OCI-LY7 (cell line): ENCODE measurements at regions not wholly inside any gene's neighbourhood (a gene's known extent, or its start where the extent isn't known, plus 50 kb on each side); places are given as distances from the start of the nearest gene placed in this dataset.

ENCODE experiments used
- BruUV-seq: library from RNA; stranded (reverse); fragments of 400-500 nt; replicated peaks from 2 replicates; lab custom pipeline; 2021; lab: Mats Ljungman, UMichigan
- CTCF ChIA-PET: fragments of 300-600 bp; sonication (Branson Sonifier 250); formaldehyde crosslinking; loops from one replicate; lab custom pipeline; 2022; ENCODE audit warnings: antibody characterized with exemption; ENCODE audit not compliant: unreplicated experiment; lab: Charles Lee
- POLR2A ChIA-PET: fragments of 300-600 bp; sonication (Branson Sonifier 250); formaldehyde crosslinking; loops from one replicate; lab custom pipeline; 2022; ENCODE audit warnings: antibody characterized with exemption; lab: Charles Lee
- DNase-seq: peaks from one replicate; pipeline ENCODE4 v3.0.0-alpha.2; 2015; ENCODE audit warnings: low spot score
- H2AFZ ChIP-seq: fragments of 200-600 bp; sonication (generic), shearing (Covaris generic); 2 replicates; pipeline ENCODE4 v1.6.1; 2014; ENCODE audit warnings: mild to moderate bottlenecking, antibody characterized with exemption, low read length, moderate library complexity
- H3K27ac ChIP-seq: fragments of 200-600 bp; sonication (generic); 2 replicates; pipeline ENCODE4 v1.5.1; 2014; ENCODE audit warnings: mixed run types, low read depth, mild to moderate bottlenecking, moderate library complexity, low read length, inconsistent platforms; ENCODE audit not compliant: poor library complexity, severe bottlenecking
- H3K36me3 ChIP-seq: fragments of 200-600 bp; sonication (generic); 2 replicates; pipeline ENCODE4 v1.6.1; 2014; ENCODE audit warnings: mild to moderate bottlenecking, antibody characterized with exemption, low read length, moderate library complexity, mixed read lengths; ENCODE audit not compliant: insufficient read depth
- H3K4me1 ChIP-seq: fragments of 200-600 bp; sonication (generic); 2 replicates; pipeline ENCODE4 v1.5.1; 2014; ENCODE audit warnings: mild to moderate bottlenecking, low read length; ENCODE audit not compliant: insufficient read depth, poor library complexity, severe bottlenecking
- H3K4me2 ChIP-seq: fragments of 200-600 bp; sonication (generic); 2 replicates; pipeline ENCODE4 v1.6.1; 2014; ENCODE audit warnings: mild to moderate bottlenecking, low read length
- H3K4me3 ChIP-seq: fragments of 200-600 bp; sonication (generic); 2 replicates; pipeline ENCODE4 v1.5.1; 2014; ENCODE audit warnings: mild to moderate bottlenecking, low read depth, low read length; ENCODE audit not compliant: poor library complexity, severe bottlenecking
- H3K79me2 ChIP-seq: fragments of 200-600 bp; sonication (generic); 2 replicates; pipeline ENCODE4 v1.6.1; 2016; ENCODE audit warnings: low read depth, mild to moderate bottlenecking, low read length, moderate library complexity, mixed read lengths; ENCODE audit not compliant: insufficient read depth
- H3K9me2 ChIP-seq: fragments of 200-600 bp; sonication (generic); 2 replicates; pipeline ENCODE4 v1.6.1; 2016; ENCODE audit warnings: mild to moderate bottlenecking, low read length, mixed read lengths; ENCODE audit not compliant: insufficient read depth
- H3K9me3 ChIP-seq: fragments of 200-600 bp; sonication (generic); 2 replicates; pipeline ENCODE4 v1.6.1; 2014; ENCODE audit warnings: mild to moderate bottlenecking, mixed run types, low read length, mixed read lengths
- H4K20me1 ChIP-seq: fragments of 200-600 bp; sonication (generic); 2 replicates; pipeline ENCODE4 v1.6.1; 2014; ENCODE audit warnings: mild to moderate bottlenecking, antibody characterized with exemption, low read length, moderate library complexity, mixed read lengths; ENCODE audit not compliant: insufficient read depth
- EZH2phosphoT487 ChIP-seq: fragments of 200-600 bp; sonication (generic); IDR thresholded peaks from 2 replicates; pipeline ENCODE4 v1.6.1; 2018; ENCODE audit warnings: low read depth, borderline replicate concordance, mild to moderate bottlenecking, mixed run types, antibody characterized with exemption, low read length, moderate library complexity, mixed read lengths
- intact Hi-C: fragments of 100-400 bp; cut with micrococcal nuclease; formaldehyde crosslinking; loops from one replicate; pipeline ENCODE4 v1.10.0; 2022; ENCODE audit not compliant: unreplicated experiment
- TF ChIP-seq, protein P1 (sequence below): fragments of 200-600 bp; sonication (generic); conservative IDR thresholded peaks from 2 replicates; pipeline ENCODE4 v1.5.1; 2014; ENCODE audit warnings: mild to moderate bottlenecking, antibody characterized with exemption, low read length, moderate library complexity, mixed read lengths

DNA sequence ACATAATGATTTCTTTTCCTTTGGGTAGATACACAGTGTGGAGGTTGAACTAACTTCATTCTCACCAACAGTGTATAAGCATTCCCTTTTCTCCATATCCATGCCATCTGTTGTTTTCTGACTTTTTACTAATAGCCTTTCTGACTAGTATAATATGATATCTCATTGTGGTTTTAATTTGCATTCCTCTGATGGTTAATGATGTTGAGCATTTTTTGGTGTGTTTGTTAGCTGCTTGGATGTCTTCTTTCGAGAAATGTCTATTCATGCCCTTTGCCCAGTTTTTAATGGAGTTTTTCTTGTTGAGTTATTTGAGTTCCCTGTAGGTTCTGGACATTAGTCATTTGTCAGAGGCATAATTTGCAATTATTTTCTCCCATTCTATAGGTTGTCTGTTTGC lies 59.8 kb downstream of the MARCHF4 start:
- CTCF ChIA-PET, result no interaction called here
- Histone ChIP-seq H2AFZ (no peak overlapping the region), H3K4me2 (no peak overlapping the region), H3K36me3 (no peaks in the 10 kb centered on the region), H3K9me2 (no peaks in the 10 kb centered on the region), H3K79me2 (no peaks in the 10 kb centered on the region), H3K27ac (no peak overlapping the region), H3K9me3 (no peaks in the 10 kb centered on the region), H4K20me1 (no peaks in the 10 kb centered on the region), H3K4me3 (no peak overlapping the region), H3K4me1 (no peaks in the 10 kb centered on the region)
- POLR2A ChIA-PET, result no interaction called here
- BruUV-seq, result no TSS peak
- no peak for DNase-seq
- TF ChIP-seq, protein P1, sequence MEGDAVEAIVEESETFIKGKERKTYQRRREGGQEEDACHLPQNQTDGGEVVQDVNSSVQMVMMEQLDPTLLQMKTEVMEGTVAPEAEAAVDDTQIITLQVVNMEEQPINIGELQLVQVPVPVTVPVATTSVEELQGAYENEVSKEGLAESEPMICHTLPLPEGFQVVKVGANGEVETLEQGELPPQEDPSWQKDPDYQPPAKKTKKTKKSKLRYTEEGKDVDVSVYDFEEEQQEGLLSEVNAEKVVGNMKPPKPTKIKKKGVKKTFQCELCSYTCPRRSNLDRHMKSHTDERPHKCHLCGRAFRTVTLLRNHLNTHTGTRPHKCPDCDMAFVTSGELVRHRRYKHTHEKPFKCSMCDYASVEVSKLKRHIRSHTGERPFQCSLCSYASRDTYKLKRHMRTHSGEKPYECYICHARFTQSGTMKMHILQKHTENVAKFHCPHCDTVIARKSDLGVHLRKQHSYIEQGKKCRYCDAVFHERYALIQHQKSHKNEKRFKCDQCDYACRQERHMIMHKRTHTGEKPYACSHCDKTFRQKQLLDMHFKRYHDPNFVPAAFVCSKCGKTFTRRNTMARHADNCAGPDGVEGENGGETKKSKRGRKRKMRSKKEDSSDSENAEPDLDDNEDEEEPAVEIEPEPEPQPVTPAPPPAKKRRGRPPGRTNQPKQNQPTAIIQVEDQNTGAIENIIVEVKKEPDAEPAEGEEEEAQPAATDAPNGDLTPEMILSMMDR, result no peak
- TF ChIP-seq EZH2phosphoT487, result no peak
- intact Hi-C loops, result no loop called here

DNA sequence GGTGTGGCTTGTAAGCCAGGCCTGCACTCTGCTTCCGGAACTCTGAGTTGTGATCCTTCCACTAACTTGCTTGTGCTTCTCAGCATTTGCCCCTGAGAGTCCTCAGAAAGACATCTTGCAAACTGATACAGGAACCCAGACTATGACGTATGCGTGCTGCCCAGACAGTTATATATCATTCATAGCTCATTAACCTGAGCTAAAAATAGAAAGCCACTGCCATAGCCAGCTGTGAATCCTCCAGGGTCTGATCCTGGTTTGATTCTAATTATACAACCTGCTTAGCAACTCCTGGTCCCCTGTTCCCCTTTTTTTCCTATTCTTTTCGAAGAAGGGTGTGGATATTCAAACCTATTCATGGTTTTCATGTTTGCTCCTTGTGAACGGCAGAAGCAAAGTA lies 63.7 kb downstream of the MARCHF4 start:
- H3K9me2 ChIP-seq, result no peaks in the 10 kb centered on the region
- no peak overlapping the region for H3K4me2 ChIP-seq
- H3K4me3 ChIP-seq, result no peak overlapping the region
- TF ChIP-seq EZH2phosphoT487, result no peak
- TF ChIP-seq, protein P1, result no peak
- no peaks in the 10 kb centered on the region for H3K4me1 ChIP-seq
- H3K36me3 ChIP-seq, result no peaks in the 10 kb centered on the region
- H2AFZ ChIP-seq, result no peak overlapping the region
- H3K9me3 ChIP-seq, result no peaks in the 10 kb centered on the region
- H4K20me1 ChIP-seq, result no peaks in the 10 kb centered on the region
- BruUV-seq, result no TSS peak
- CTCF ChIA-PET, result interaction anchor here (1.1 kb wide), 1 partner anchor 12 kb away, joined by 3 read pairs; no protein-coding TSS in a partner anchor
- no peak overlapping the region for H3K27ac ChIP-seq
- DNase-seq, result no peak
- POLR2A ChIA-PET, result interaction anchor here (0.9 kb wide), 1 partner anchor 19 kb away, joined by 4 read pairs; no protein-coding TSS in a partner anchor
- H3K79me2 ChIP-seq, result no peaks in the 10 kb centered on the region
- intact Hi-C loops, result no loop called here

DNA sequence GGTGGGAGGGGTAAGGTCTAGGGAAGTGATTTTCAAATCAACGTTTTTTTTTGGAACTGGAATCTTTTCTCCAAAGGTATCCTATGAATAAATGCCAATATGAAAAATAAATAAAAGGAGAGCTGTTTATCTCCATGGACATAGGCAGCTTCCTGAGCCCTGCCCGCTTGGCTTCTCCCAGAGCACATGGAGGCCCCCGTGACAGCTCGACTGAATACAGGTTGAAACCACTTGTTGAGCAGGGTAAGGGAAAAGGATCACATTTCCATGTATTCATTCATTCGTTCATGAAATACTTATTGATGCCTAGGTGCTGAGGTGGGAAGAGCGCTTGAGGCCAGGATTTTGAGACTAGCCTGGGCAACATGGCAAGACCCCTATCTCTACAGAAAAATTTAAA lies 64.8 kb downstream of the MARCHF4 start:
- no TSS peak for BruUV-seq
- H3K4me1 ChIP-seq, result no peaks in the 10 kb centered on the region
- intact Hi-C loops, result no loop called here
- no peaks in the 10 kb centered on the region for H3K36me3 ChIP-seq
- H3K9me3 ChIP-seq, result no peaks in the 10 kb centered on the region
- H3K4me3 ChIP-seq, result no peak overlapping the region
- no peak for DNase-seq
- no peaks in the 10 kb centered on the region for H3K79me2 ChIP-seq
- ChIA-PET POLR2A (interaction anchor here (1.3 kb wide), 1 partner anchor 10 kb away, joined by 3 read pairs; no protein-coding TSS in a partner anchor), CTCF (no interaction called here)
- no peaks in the 10 kb centered on the region for H4K20me1 ChIP-seq
- no peak overlapping the region for H2AFZ ChIP-seq
- H3K4me2 ChIP-seq, result no peak overlapping the region
- no peak overlapping the region for H3K27ac ChIP-seq
- H3K9me2 ChIP-seq, result no peaks in the 10 kb centered on the region
- TF ChIP-seq EZH2phosphoT487, result no peak
- TF ChIP-seq, protein P1, result no peak
